HG02885 (cell line): ENCODE measurements at regions not wholly inside any gene's neighbourhood (a gene's known extent, or its start where the extent isn't known, plus 50 kb on each side); places are given as distances from the start of the nearest gene placed in this dataset.

Source experiments
- ATAC-seq: cut with Tn5 transposase; IDR thresholded peaks from one replicate; pipeline ENCODE4 v1.9.1; 2021; ENCODE audit warnings: mild to moderate bottlenecking; ENCODE audit not compliant: unreplicated experiment, poor library complexity

DNA sequence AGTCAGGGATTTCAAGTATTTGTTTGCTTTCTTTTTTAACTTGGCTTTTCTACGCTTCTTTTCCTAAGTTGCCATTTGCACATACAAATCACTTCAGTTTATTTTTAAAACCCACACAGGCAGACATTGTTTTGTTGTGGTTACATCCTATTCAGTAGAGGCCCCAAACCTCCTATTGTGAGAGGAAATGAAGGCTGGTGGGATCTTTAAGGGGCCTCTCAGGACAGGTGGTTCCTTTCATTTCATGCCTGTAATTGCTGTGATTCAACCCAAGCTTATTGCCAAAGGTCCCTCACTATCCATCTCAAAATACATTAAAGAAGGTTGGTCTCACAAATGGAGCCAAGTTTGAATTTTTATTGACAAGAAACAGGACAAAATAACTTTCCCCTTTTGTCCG lies 257.1 kb downstream of the ADAMTS20 start:
- no peak for ATAC-seq

DNA sequence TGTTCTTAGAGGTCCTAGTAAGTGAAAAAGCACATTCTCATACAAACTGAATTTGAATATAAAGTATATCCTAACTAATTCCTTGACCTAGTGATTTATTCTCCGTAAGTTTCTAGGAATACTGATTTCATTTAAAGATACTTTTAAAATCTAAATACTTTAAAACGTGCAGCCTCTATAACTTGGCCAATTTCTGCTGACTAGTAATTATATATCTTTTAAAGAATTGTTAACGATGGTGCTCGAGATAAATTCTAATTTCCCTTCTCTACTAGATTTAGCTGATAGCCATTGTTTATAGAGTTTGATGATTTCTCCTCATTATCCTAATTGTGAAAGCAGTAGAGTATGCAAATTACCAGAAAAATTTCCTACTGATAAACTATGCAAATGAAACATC lies 257.9 kb downstream of the ADAMTS20 start:
- ATAC-seq: no peak

DNA sequence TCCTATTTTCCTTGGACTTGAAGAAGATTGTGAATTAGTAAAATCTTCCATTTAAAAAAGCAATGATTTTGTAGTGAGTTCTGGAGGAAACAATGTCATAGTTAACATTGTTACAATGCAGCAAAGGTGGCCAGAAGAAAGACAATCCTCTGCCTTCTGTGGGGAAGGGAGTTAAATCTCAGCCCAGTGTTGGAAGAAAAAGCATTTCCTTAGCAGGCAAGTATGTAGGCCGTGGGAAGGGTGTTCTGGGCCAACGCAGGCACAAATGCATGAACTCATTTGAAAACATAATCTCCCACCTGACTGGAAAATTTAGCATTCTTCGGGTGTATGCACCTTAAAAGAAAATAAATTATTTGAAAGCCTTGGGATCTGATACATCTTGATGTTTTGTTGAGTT lies 258.6 kb downstream of the ADAMTS20 start:
- ATAC-seq: no peak

DNA sequence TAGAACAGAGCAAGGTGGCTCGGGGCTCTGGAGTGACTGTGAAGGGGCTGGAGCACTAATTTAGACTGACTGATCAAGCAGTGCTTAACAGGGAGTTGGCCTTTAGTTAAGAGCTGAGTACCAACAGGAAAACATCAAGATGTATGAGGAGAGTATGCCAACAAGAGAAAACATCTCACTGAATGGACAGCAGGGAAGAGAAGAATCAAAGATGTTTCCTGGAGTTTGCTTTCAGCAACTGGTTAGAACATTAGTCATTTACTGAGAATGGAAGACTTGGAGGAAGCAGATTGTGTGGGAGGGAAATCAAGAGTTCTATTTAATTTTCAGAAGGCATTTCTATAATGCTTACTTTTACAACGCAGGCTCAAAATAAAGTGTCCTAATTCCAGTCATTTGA lies 259.3 kb downstream of the ADAMTS20 start:
- no peak for ATAC-seq

DNA sequence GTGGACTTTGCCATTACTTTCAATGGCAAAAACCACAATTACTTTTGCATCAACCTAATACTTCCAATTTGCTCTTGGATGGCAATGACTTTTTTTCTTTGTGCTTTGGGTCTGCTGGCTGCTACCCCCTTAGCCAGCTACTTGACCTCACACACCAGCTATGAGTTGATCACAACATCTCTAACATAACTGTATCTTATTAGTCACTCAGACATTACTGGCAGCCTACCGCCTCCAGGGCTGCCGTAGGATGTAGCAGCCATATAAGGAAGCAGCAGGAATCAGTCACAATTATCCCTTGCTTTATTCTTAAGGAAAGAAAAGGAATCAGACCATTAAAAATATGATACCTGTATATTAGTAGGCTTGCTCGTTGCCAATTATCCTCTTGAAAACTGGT lies 260.5 kb downstream of the ADAMTS20 start:
- no peak for ATAC-seq

DNA sequence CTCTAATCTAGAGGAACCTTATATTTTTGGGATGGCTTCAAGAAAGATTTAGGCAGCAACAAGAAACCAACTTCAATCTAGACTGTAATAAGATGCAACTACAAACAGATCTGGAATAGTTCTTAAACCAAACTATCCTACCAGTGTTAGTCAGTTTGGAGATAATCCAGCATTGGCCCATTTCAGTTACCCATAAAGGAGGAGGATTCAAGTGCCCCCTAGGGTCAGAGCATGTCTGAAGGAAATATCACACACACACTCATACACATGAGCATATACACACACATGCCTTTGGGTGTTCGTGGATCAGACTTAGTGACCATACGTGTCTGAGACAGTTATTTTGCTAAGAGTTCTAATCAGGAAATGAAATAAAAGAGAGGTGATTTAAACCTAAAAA lies 261.2 kb downstream of the ADAMTS20 start:
- ATAC-seq: no peak

DNA sequence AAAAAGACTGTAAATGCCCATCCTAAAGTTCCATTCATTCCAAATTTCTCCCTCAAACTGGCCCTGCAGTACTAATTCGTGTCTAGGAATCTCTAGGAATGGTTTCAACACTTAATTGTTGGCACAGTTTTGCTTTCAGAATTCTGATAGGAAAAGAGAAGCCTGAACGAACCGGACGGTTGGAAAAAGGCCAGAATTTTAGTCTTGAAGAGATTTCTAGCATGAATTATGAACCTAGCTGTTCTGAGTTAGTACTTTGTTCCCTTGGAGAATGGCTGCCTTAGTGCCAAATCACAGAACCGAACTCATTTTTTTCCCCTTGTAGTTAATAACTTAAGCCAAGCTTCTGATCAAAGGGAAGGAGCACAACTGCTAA lies 262.6 kb downstream of the ADAMTS20 start:
- ATAC-seq: no peak

DNA sequence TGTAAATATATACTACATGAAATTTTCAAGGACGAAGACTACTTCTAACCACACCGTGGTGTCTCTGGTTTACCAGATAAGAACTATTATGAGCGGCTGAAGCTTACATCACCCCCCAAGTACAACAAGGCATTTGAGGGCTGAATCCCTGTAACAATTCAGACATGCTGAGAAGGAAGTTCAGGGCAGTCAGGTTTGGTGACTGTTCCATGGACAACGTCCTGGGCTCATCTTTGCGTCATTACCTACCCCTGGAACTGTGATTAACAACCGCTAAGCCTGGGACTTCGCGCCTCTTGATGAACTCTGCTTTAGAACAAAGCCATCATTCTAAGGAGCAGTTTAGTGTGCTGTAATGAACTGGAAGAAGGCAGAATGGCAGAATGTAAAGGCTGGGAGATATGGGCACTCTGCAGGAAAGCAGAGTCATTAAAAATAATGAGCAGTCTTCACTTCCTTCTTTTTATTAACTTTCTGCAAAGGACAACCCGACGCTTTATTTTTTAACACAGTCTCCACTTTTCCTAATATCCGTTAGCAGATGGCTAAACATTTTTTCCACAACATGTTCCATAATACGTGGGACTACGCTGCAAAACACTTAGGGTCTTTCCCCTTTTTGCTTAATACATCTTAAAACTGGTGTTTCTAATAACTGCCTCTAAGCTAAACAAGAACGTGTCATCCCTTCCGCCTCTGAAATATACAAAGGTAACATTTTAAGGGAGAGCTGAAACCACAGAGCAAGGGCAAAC lies 263.2 kb downstream of the ADAMTS20 start:
- no peak for ATAC-seq

DNA sequence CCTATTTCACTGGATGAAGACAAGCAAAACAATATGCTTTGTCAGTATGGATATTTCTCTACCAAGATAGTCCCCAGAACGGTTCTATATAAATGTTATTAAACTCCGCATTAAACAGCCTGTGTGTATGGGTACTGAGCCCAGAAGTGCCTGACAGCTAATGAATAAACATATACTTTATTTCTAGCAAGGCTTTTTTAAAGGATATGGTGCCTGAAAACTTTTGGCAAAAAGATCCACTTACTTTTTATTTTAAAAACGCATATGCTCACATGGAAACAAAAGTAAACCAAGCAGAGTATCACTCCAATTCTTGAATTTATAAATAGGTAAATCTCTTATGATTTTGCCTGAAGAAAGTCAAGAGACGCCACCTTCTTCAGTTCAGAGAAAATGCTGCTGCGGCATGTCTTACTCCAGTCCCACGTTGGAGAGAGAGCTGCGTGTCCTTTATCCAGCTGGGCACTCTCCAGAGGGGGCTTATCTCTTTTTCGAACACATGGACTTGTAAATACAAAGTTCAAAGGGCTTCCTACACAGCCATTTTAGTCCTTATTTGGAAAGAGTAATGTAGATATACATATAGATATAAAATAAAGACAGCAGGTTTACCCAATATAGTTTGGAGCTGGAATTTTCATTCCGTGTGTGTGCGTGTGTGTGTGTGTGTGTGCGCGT lies 264.2 kb downstream of the ADAMTS20 start:
- ATAC-seq: no peak

DNA sequence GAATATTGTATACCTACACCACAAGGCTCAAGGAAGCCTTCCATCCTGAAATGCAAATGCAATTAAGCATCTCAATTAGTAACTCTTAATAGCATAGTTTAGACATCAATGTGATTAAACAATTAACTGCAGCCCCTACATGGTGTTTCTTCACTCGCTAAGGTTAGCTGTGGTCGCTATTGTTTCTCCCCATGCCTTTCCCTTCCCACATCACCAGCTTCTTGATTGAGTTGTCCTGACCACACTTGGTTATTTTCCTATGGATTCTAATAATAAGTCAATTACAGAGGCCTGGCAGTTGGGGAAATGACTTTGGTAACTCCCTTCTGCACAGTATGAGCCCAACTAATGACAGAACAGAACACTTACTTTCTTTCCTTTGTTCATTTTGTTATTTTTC lies 265.0 kb downstream of the ADAMTS20 start:
- no peak for ATAC-seq

DNA sequence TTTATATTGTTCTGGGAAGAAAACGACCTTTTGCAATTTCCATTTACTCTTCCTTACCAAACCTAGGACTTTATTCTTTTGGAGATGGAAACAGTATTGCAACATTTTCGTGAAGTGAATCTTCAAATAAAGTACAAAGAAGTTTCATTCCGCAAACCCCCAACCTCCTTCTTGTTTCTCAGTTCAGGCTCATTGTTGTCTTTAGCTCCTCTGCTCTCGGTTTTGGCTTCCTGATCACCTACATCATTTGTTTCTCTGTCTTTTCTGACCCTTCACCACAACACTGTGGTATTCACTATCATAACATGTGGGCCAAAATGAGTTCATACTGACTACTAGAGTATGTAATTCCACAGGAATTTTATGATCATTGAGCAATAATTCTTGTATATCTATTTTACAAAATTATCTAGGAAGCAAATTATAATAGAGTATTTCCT lies 266.8 kb downstream of the ADAMTS20 start:
- ATAC-seq: peak; percentile 87

DNA sequence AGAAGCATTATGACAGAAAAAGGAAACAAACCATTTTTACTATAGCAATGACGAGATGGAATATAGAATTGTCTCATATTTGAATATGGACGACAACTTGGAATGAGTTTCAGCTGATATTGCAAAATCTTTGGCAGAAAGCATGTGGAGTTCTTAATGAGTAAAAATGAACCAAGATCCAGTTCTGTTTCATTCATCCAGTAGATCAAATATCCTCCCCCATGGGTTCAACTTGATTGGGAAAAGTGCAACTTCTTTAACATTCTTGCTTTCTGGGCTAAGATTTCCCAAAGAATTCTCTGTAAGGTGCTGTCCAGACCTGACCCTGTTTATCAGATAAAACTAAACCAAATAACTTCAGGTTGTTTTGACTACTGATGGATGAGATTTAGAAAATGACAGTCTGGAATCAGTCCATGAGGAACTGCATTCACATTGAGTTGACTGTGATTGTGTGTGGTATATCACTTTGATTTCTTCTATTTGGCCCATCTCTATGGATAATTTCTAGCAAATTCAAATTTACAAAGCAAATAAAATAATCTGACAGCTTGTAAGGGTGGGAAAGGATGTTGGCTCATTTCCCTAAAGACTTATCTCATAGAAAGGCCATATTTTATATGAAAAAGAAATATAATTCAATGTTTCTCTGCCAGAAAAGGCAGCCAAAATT lies 267.4 kb downstream of the ADAMTS20 start:
- ATAC-seq: no peak

DNA sequence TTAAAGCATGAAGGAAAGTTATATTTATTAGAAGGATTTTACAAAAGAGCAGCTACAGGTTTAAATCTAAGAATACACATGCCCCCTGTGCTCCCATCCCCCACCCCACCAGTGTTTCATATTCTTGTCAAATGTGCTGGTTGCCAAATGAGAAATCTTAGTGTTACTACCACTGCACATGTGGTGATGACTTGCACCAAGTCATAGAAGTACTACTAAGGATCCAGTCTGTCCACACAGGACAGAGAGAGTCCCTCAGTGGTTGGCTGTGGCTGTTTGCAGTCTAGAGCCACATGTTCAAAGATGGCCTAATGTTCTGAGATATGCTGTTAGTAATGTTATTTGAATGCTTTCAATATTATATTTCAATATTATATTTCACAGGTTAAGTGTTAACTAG lies 268.8 kb downstream of the ADAMTS20 start:
- no peak for ATAC-seq

DNA sequence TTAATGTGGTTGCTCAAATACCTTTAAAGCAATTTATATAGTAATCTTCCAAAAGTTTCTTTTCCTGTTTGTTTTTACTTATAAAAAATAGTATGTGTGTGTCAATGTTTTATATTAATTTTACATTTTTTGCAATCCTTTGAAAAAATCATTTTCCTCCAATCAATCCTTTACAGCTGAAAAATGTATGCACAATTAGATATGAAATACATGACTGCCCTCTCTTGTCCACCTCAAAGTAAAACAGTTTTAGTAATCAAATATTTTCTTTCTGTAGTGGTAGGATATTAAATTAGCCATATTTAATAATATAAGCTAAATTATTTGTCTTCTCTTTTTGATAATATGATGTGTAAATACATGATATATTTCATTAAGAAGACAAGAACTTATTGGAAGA lies 269.9 kb downstream of the ADAMTS20 start:
- no peak for ATAC-seq

DNA sequence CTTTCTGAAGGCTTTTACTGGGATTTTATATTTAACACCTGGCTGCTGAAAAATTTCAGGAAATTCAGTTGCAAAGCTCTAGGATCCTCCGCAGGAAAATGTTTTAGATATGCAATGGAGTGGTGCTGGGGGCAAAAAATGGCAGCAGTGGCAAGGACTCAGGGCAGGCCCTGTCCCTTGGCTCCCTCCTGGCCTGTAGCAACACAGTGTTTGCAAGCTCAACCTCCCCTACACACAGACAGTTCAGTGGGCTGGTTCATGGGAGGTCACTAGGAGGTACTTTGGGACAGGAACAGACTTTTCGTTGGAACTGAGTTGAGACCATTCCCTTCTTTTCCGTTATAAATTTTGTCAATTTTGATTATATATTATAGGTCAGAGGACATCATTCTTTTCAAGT lies 270.4 kb downstream of the ADAMTS20 start:
- ATAC-seq: no peak

DNA sequence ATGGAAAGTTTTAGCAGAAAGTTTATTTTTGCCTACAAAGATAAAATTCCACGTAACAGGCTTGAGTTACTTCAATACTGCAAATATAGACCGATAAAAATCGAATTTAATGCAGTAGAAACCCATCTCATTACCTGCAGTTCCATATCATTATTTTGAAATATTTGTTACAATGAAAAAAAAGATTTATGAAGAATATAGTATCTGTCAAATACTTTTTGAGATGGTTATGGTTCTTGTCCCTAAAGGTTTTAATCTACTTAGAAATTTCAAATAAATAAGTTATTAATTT lies 273.5 kb downstream of the ADAMTS20 start:
- ATAC-seq: no peak

DNA sequence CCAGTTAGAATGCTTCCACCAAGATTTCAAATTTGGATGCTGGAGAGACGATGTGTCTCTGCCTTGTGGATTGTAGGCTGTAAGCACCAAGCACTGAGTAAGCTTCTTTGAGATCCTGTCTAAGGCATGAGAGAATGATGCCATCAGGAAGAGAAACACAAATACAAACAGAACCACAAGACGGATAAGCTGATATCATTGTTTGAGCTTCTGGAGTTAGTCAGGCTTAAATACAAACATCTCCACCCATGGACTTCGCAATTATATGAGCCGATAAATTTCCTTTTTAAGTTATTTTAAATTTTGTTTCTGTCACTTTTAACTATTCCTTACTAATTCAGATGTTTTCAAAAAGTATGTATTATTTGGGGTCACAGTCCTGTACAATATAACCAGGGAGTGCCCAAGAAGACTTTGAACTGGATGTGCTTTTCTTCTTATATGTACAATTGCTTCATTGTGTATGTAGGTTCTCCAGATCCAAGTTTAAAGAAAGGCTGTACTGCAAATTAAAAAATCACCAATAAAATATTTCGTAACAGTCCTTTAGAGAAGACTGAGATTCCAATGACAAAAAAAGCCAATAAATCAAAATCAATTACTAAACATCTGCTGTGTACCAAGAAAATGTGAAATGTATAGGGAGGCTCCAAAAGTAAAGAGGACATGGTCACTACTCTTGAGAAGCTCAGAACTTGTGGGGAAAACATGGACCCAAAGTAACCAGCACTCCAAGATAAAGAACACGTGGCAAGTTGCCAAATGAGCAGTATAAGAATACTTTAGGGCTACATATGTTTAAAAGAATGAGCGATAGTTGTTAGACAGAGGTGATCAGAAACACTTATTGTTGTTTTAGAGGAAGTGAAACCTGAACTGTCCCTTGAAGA lies 274.1 kb downstream of the ADAMTS20 start:
- ATAC-seq: peak; percentile 95

DNA sequence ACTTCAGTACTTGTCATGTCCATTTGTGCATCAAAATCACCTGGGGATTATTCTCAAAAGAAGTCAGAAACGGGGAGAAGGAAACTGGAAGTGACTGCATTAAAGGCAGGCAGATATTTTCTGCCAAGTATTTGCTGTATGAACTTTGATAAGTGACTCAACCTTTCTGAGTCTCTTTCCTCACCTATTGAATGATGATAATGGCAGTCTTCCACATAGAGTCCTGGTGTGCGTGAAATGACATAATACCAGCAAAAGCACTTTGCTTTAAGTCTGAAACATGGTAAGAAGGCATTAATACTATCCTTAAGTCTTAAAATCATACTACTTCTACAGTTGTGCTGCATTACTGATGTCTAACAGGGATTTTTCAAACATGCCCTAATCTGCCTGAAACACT lies 278.5 kb downstream of the ADAMTS20 start:
- ATAC-seq: no peak

DNA sequence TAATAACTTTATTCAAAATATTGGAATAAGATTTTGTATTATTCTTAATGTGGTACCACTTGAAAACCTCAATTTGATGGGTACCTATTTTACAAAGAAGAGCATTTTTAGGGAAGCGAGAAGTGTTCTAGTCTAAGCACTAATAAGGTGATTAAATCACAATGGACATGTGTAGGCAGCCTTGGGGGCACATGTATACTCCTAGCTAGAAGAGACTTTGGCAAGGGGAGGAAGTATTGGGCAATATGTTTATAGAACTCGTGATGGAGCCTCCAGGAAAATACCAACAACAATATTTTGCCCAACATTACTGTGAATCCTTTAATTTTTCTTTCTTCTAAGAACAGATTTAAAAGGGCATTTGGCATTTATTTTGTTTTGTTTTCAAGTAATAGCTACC lies 280.3 kb downstream of the ADAMTS20 start:
- ATAC-seq: no peak

DNA sequence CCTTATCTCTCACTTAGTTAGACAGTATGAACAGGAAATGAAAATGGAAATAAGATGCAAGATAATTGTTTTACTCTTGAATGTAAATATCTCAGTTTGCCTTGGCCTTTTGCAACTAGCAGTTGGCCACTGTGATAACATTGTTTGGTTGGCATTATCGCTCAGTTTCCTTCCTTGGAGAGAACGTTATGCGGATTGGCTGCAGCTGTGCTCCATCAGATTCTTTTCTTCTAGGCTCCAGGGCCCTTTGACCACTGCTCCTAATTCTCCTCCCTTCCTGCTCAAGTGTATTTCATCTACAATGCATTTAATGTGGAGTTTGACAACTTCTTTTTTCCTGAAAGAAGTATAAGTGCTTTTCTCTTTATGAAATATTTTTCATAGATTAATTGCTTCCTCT lies 284.2 kb downstream of the ADAMTS20 start:
- ATAC-seq: no peak

DNA sequence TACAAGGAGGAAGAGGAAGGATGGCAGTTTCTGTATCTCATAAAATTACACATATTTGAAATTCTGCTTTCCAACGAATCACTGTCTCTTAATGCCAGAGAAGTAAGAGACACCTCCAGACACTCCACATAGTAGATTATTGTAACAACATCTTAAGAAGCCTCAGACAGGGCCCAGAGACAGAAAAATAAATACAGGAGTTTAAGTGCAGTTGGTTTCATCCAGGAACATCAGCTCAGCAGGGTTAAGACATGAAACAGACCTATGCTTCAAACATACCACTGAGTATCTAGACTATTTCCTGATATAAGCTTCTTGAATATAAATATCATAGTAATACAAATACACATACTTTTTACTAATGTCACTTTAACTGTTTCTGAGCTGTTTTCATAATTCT lies 290.3 kb downstream of the ADAMTS20 start:
- no peak for ATAC-seq
